ENCODE measurements at regions not wholly inside any gene's neighbourhood (a gene's known extent, or its start where the extent isn't known, plus 50 kb on each side); places are given as distances from the start of the nearest gene placed in this dataset.
"Not testable (repeated sequence)": the region's sequence is repeated elsewhere in the genome, so short reads cannot be mapped to it uniquely, and the experiment has no call there.

GRCh38 chr5:108558142-108558541 lies 176.2 kb upstream of the FBXL17 start:
- not testable (repeated sequence) for TF ChIP-seq EZH2 (IDR thresholded peaks at IDR 0.05; ENCODE audit: borderline replicate concordance, low read depth, low read length, severe bottlenecking)
- TF ChIP-seq, protein P1, sequence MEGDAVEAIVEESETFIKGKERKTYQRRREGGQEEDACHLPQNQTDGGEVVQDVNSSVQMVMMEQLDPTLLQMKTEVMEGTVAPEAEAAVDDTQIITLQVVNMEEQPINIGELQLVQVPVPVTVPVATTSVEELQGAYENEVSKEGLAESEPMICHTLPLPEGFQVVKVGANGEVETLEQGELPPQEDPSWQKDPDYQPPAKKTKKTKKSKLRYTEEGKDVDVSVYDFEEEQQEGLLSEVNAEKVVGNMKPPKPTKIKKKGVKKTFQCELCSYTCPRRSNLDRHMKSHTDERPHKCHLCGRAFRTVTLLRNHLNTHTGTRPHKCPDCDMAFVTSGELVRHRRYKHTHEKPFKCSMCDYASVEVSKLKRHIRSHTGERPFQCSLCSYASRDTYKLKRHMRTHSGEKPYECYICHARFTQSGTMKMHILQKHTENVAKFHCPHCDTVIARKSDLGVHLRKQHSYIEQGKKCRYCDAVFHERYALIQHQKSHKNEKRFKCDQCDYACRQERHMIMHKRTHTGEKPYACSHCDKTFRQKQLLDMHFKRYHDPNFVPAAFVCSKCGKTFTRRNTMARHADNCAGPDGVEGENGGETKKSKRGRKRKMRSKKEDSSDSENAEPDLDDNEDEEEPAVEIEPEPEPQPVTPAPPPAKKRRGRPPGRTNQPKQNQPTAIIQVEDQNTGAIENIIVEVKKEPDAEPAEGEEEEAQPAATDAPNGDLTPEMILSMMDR (IDR thresholded peaks at IDR 0.05; ENCODE audit: borderline replicate concordance, extremely low read depth, low read length, poor library complexity, severe bottlenecking), result not testable (repeated sequence)
